Kidney (tissue), 13 donors: ENCODE measurements at regions not wholly inside any gene's neighbourhood (a gene's known extent, or its start where the extent isn't known, plus 50 kb on each side); places are given as distances from the start of the nearest gene placed in this dataset.

Experiments
- DNase-seq, 5 donors: peaks; one replicate each; pipeline ENCODE4 v3.0.0-alpha.2; 2013 to 2020
- FAIRE-seq: peaks from 2 replicates; lab custom pipeline; 2012; peaks lifted over from hg19 to GRCh38; lab: Jason Lieb, UNC
- H3K27ac ChIP-seq, 2 donors: one replicate each; pipeline ENCODE4 v1.7.0; 2013; ENCODE audit warnings: low read depth in 2 of 2, low read length in 2 of 2, inconsistent platforms in 1 of 2
- H3K27me3 ChIP-seq: one replicate; pipeline ENCODE4 v1.7.1; 2013; ENCODE audit warnings: low read length, inconsistent platforms; ENCODE audit not compliant: control insufficient read depth, insufficient read depth
- H3K36me3 ChIP-seq, 3 donors: one replicate each; pipeline versions ENCODE4 v1.7.0 to v1.7.1; 2013; ENCODE audit warnings: low read length in 3 of 3, control low read depth in 1 of 3, inconsistent platforms in 1 of 3; ENCODE audit not compliant: insufficient read depth in 3 of 3, control insufficient read depth in 2 of 3
- H3K4me1 ChIP-seq, 3 donors: one replicate each; pipeline versions ENCODE4 v1.7.0 to v1.7.1; 2013; ENCODE audit warnings: low read length in 3 of 3, inconsistent platforms in 1 of 3, low read depth in 1 of 3; ENCODE audit not compliant: control insufficient read depth in 2 of 3, insufficient read depth in 2 of 3
- H3K4me3 ChIP-seq, 3 donors: one replicate each; pipeline versions ENCODE4 v1.7.0 to v1.8.1; 2013; ENCODE audit warnings: low read length in 3 of 3, control low read depth in 1 of 3, inconsistent platforms in 1 of 3
- H3K9ac ChIP-seq, 3 donors: one replicate each; pipeline versions ENCODE4 v1.7.0 to v1.7.1; 2013; ENCODE audit warnings: low read length in 3 of 3, control low read depth in 1 of 3, inconsistent platforms in 1 of 3
- H3K9me3 ChIP-seq, 3 donors: one replicate each; pipeline versions ENCODE4 v1.7.0 to v1.7.1; 2013; ENCODE audit warnings: low read length in 3 of 3, control low read depth in 1 of 3, inconsistent platforms in 1 of 3; ENCODE audit not compliant: control insufficient read depth in 2 of 3, insufficient read depth in 1 of 3
- CTCF ChIP-seq: IDR thresholded peaks from 3 replicates; pipeline ENCODE4 v1.5.1; 2012; ENCODE audit warnings: mild to moderate bottlenecking, moderate library complexity, borderline replicate concordance; ENCODE audit not compliant: insufficient read depth; ENCODE audit errors: extremely low read depth
- intact Hi-C: fragments of 100-400 bp; cut with DNase I; formaldehyde crosslinking; loops from one replicate; pipeline ENCODE4 v1.11.1; 2022
- donor health status: control.
- donor health status: control.
- donor health status: control.
- donor health status: control.
- donor health status: control.
- donor health status: DM: yes; HTN: yes; CAD: no.
- donor health status: Normal renal cell carcinoma (clear cell type).

GRCh38 chr7:43015301-43015700 is 83.1 kb downstream of the MRPL32 start:
- H3K27me3 ChIP-seq, result no peaks in the 10 kb centered on the region
- no peaks in the 10 kb centered on the region for H3K36me3 ChIP-seq
- no peak overlapping the region for H3K9ac ChIP-seq
- TF ChIP-seq CTCF, result no peak
- H3K4me3 ChIP-seq, result no peak overlapping the region
- no peaks in the 10 kb centered on the region for H3K4me1 ChIP-seq
- intact Hi-C loops, result no loop called here
- H3K9me3 ChIP-seq, result no peaks in the 10 kb centered on the region
- H3K27ac ChIP-seq, result no peak overlapping the region
- DNase-seq, result no peak
- FAIRE-seq, result no peak

DNA sequence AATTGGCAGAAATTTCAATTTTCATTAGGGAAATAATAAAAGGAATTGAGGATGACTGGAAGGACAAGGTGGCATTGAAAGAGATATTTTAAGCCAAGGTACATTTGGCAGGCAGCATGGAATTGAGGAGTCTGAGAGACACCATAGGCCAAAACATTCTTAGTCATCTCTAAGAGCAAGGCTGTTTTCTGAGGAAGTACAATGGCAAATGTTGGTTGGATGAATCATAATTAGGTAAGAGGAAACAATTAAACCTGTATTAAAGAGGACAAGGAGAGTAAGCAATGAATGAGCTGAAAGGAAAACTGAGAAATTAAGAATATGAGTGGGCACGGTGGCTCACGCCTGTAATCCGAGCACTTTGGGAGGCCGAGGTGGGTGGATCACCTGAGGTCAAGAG is 86.3 kb downstream of the MRPL32 start:
- no peak for FAIRE-seq

DNA sequence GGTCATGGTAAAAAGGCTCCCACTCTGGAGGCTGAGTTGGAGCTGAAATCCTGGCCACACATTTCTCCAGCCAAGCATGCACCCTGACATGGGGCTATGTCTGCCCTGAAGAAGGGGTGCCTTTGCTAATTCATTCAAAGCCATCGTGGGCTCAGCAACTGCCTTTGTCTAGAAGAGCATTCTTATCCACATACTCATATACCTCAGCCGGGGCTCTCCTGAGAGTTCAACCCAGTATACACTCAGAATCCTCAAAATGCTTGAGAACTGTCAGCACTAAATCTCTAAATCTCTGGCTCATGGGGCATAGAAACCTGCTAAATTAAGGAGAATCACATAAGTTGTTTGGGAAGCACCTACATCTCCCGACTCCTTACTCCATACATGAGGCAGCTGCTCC is 89.3 kb downstream of the MRPL32 start:
- no peak overlapping the region for H3K4me3 ChIP-seq
- no peaks in the 10 kb centered on the region for H3K9me3 ChIP-seq
- no peak overlapping the region for H3K27ac ChIP-seq
- no peak overlapping the region for H3K9ac ChIP-seq
- DNase-seq, result no peak
- H3K36me3 ChIP-seq, result no peaks in the 10 kb centered on the region
- intact Hi-C loops, result no loop called here
- no peak for FAIRE-seq
- no peak for TF ChIP-seq CTCF
- H3K27me3 ChIP-seq, result no peaks in the 10 kb centered on the region
- H3K4me1 ChIP-seq, result no peaks in the 10 kb centered on the region

More for the DNA sequence above, 86.3 kb downstream of the MRPL32 start:
- H3K9ac ChIP-seq, result no peak overlapping the region
- H3K4me3 ChIP-seq, result no peak overlapping the region
- H3K27me3 ChIP-seq, result no peaks in the 10 kb centered on the region
- no peaks in the 10 kb centered on the region for H3K9me3 ChIP-seq
- no peaks in the 10 kb centered on the region for H3K4me1 ChIP-seq
- no peaks in the 10 kb centered on the region for H3K36me3 ChIP-seq
- intact Hi-C loops, result no loop called here
- no peak overlapping the region for H3K27ac ChIP-seq
- TF ChIP-seq CTCF, result no peak
- no peak for DNase-seq

DNA sequence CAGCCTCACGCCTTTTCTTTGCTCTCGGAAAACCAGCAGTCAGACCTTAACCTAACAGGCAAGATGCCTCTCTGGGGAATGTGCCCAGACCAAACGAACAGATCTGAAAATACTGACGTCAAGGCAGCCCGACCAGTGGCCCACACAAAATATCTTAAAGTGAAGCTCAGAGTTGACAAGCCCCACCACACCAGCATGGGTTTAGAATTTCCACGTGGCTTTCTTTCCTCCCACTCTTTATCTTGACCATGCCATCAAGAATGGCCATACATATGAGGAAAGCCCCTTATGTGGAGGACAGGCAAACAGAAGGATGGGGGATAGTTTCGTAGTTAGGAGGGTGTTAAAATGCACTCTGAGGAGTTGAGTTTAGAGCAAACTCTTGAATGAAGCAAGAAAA is 89.8 kb downstream of the MRPL32 start:
- FAIRE-seq (no peak), DNase-seq (no peak)
- Histone ChIP-seq H3K4me3 (no peak overlapping the region), H3K36me3 (no peaks in the 10 kb centered on the region), H3K4me1 (no peaks in the 10 kb centered on the region), H3K9ac (no peak overlapping the region), H3K27me3 (no peaks in the 10 kb centered on the region), H3K9me3 (no peaks in the 10 kb centered on the region), H3K27ac (no peak overlapping the region)
- intact Hi-C loops, result no loop called here
- no peak for TF ChIP-seq CTCF
